ENCODE measurements at regions not wholly inside any gene's neighbourhood (a gene's known extent, or its start where the extent isn't known, plus 50 kb on each side); places are given as distances from the start of the nearest gene placed in this dataset.

- TF ChIP-seq BACH2 (CRISPR knock-in tag; IDR thresholded peaks at IDR 0.05; ENCODE audit: borderline replicate concordance) (no peak), ZNF565 (CRISPR knock-in tag; conservative IDR thresholded peaks at IDR 0.05; ENCODE audit: low read depth) (no peak), PATZ1 (CRISPR knock-in tag; IDR thresholded peaks at IDR 0.05; ENCODE audit: borderline replicate concordance) (no peak), CSRNP3 (CRISPR knock-in tag; IDR thresholded peaks at IDR 0.05) (no peak)
These were observed 481.4 kb upstream of the CDH7 start for GRCh38 chr18:65269375-65269774.
